ENCODE measurements at regions not wholly inside any gene's neighbourhood (a gene's known extent, or its start where the extent isn't known, plus 50 kb on each side); places are given as distances from the start of the nearest gene placed in this dataset.

DNA sequence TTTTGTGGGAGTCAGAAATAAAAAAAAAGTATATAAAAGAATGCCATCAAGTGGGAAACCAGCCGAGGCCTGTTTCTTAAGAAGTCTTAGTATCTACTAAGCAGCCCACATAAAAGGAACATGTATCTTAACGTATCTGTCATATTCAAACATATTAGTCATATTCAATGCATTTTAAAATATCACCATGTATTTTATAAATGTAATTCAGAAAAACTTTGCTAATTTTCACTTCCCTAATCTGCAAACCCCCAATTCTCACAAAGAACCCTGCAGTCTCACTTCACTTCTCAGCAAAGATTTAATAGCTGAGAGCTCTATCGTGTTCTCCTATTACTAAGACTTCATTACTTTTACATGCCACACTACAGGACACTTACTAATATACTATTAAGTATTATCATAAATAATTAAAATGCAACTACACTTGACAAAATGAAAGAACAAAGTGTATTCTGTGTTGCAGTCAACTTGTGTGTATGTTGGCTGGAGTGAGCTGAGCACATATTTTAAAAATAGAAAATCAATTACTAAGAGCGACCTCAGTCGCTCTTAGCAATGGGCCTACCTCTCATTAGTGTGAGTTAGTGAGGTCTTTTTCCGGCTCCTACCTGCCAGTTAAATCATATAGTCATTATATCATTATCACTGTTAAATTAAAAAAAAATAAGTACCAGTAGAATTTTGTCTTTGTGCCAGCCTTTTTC, 484.3 kb downstream of the LMO4 start:
- no peak overlapping the region for H3K27ac ChIP-seq
- H3K27me3 ChIP-seq (ENCODE audit: insufficient read depth in 3 of 3, low read length in 2 of 3): no peaks in the 10 kb centered on the region
- 74 to 83% (median 76%) methylated on average over 6 of the region's 6 CpGs for WGBS, 3 donors
- TF ChIP-seq, protein P1, sequence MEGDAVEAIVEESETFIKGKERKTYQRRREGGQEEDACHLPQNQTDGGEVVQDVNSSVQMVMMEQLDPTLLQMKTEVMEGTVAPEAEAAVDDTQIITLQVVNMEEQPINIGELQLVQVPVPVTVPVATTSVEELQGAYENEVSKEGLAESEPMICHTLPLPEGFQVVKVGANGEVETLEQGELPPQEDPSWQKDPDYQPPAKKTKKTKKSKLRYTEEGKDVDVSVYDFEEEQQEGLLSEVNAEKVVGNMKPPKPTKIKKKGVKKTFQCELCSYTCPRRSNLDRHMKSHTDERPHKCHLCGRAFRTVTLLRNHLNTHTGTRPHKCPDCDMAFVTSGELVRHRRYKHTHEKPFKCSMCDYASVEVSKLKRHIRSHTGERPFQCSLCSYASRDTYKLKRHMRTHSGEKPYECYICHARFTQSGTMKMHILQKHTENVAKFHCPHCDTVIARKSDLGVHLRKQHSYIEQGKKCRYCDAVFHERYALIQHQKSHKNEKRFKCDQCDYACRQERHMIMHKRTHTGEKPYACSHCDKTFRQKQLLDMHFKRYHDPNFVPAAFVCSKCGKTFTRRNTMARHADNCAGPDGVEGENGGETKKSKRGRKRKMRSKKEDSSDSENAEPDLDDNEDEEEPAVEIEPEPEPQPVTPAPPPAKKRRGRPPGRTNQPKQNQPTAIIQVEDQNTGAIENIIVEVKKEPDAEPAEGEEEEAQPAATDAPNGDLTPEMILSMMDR (IDR thresholded peaks at IDR 0.05): no peak
- intact Hi-C loops (cut with DNase I): no loop called here
- ATAC-seq: no peak
- no peak overlapping the region for H3K4me3 ChIP-seq
- H3K36me3 ChIP-seq (ENCODE audit: insufficient read depth in 1 of 2, low read depth in 1 of 2): no peaks in the 10 kb centered on the region
- peaks cover 4% of the 10 kb centered on the region for H3K4me1 ChIP-seq
- H3K9me3 ChIP-seq: no peaks in the 10 kb centered on the region
- no peak for DNase-seq

DNA sequence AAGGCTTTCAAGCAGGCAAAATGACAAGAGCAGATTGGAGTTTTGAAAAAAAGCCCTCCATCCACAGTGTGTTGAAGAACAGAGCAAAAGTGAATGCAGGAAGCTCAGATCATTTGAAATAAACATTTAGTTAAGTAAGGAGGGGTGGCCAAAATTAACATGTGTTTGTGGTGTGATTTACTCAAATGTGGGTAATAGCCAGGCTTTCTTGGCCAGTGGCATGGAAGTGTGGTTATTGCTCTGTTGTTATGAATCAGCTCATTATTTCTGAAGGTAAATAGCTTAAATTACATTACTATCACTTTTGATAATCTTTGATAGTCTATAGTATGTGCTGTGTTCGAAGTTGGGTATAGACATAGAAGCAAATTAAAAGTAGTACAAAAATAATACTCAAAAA, 485.9 kb downstream of the LMO4 start:
- no peaks in the 10 kb centered on the region for H3K36me3 ChIP-seq (ENCODE audit: insufficient read depth in 1 of 2, low read depth in 1 of 2)
- 77 to 82% (median 79%) methylated on average over 1 of the region's 1 CpG for WGBS, 3 donors
- H3K27ac ChIP-seq: no peak overlapping the region
- TF ChIP-seq, protein P1 (IDR thresholded peaks at IDR 0.05): no peak
- no peaks in the 10 kb centered on the region for H3K27me3 ChIP-seq (ENCODE audit: insufficient read depth in 3 of 3, low read length in 2 of 3)
- no peak for DNase-seq
- no peaks in the 10 kb centered on the region for H3K9me3 ChIP-seq
- intact Hi-C loops (cut with DNase I): no loop called here
- no peak overlapping the region for H3K4me3 ChIP-seq
- no peak for ATAC-seq
- H3K4me1 ChIP-seq: peaks cover 4% of the 10 kb centered on the region

DNA sequence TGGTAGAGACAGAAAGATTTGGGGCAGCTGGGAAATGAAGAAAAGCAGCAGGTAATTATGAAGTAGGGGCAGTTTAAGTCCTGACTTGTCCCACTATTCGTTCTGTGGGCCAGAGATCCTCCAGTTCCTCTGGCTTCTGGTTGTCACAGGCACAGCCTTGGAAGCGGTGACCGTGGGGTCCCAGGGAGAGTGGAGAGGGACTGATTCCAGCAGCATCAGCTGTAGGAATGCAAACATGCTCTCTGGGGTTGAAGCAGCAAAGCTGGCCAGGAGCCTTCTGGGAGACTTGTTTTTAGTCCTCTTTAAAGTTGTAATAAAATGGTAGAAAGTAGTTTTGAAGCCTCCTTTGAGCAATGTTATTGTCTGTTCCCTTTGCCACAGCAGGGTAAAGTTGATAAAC, 488.0 kb downstream of the LMO4 start:
- no peak for ATAC-seq
- intact Hi-C loops (cut with DNase I): no loop called here
- no peak for DNase-seq
- H3K27ac ChIP-seq: no peak overlapping the region
- no peaks in the 10 kb centered on the region for H3K36me3 ChIP-seq (ENCODE audit: insufficient read depth in 1 of 2, low read depth in 1 of 2)
- H3K9me3 ChIP-seq: no peaks in the 10 kb centered on the region
- 37 to 45% (median 38%) methylated on average over 3 of the region's 3 CpGs for WGBS, 3 donors
- TF ChIP-seq, protein P1 (IDR thresholded peaks at IDR 0.05): no peak
- H3K27me3 ChIP-seq (ENCODE audit: insufficient read depth in 3 of 3, low read length in 2 of 3): no peaks in the 10 kb centered on the region
- no peak overlapping the region for H3K4me3 ChIP-seq
- H3K4me1 ChIP-seq: peaks cover 4% of the 10 kb centered on the region

DNA sequence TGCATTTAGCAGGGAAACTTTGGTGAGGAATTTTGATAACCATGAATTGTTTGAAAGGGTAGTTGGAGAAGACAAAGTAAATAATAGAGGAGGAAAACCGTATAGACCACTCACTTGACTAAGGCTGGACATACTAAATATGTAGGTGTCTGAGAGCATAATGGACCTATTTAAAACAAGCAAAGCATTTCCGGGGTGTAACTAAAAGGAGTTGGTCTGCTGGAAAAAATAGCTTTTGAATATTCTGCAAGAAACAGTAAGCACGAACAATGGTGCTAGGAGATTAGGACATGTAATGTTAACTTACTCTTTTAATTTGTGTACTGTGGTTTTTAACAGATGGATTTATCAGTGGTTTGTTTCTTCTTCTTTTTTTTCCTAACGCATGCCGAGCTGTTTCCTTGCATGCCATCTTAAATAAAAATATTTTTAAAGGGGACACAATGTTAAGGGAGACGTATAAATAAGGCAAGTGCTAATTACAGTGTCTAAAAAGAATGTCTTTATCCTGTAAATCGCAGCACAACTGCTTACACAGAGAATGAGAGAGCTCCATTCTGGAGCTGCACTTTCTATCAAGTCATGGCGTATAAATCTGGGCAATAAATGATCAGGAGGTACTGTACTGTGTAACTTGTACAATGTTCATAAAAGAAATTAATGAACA, 492.1 kb downstream of the LMO4 start:
- 66 to 72% (median 68%) methylated on average over 8 of the region's 8 CpGs for WGBS, 3 donors
- TF ChIP-seq, protein P1 (IDR thresholded peaks at IDR 0.05): no peak
- intact Hi-C loops (cut with DNase I): no loop called here
- no peaks in the 10 kb centered on the region for H3K27me3 ChIP-seq (ENCODE audit: insufficient read depth in 3 of 3, low read length in 2 of 3)
- DNase-seq (no peak), ATAC-seq (no peak)
- H3K4me3 ChIP-seq: no peak overlapping the region
- no peaks in the 10 kb centered on the region for H3K9me3 ChIP-seq
- no peaks in the 10 kb centered on the region for H3K4me1 ChIP-seq
- H3K27ac ChIP-seq: no peak overlapping the region
- H3K36me3 ChIP-seq (ENCODE audit: insufficient read depth in 1 of 2, low read depth in 1 of 2): no peaks in the 10 kb centered on the region
